Stomach (tissue), 4 donors: ENCODE measurements at regions not wholly inside any gene's neighbourhood (a gene's known extent, or its start where the extent isn't known, plus 50 kb on each side); places are given as distances from the start of the nearest gene placed in this dataset.

Experiments used
- EP300 ChIP-seq: sonication (generic); formaldehyde crosslinking; IDR thresholded peaks from one replicate; pipeline ENCODE4 v1.6.1; 2017; ENCODE audit warnings: antibody characterized with exemption
- POLR2A ChIP-seq, 4 donors: fragments of 450-650 bp; IDR thresholded peaks; one replicate each; pipeline ENCODE4 v1.6.1; 2016; ENCODE audit warnings: antibody characterized with exemption in 4 of 4, control low read depth in 2 of 4, mild to moderate bottlenecking in 1 of 4, moderate library complexity in 1 of 4
- POLR2AphosphoS5 ChIP-seq, 3 donors: sonication (generic); formaldehyde crosslinking; IDR thresholded peaks; one replicate each; pipeline ENCODE4 v1.6.1; 2016; ENCODE audit warnings: antibody characterized with exemption in 3 of 3
- TF ChIP-seq, protein P1 (sequence below), 7 experiments: fragments of 450-650 bp in 4 of 7; fragments of 200-600 bp in 3 of 7; sonication (generic) in 3 of 7; IDR thresholded peaks; one replicate each; pipeline ENCODE4 v1.5.1; 2016 to 2019; ENCODE audit warnings: antibody characterized with exemption in 7 of 7, control low read depth in 2 of 7, mild to moderate bottlenecking in 1 of 7

DNA sequence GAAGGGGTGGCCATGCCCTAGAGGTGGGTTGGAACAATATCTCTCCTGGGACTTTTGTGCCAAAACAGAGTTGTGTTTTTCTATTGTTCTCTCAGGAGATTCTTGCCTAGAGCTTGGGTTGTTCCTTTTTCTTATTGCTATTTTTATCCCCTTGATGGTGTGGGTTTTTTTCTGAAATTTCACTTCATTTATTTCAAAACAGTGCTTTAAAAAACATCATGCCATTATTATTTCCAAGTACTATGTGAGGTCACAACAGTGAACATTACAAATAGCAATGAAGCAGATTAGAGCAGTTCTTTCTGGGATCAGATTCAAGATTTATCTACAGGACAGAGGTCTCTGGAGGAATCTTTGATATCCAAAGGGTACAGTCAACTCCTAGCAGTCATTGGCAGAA lies 76.6 kb downstream of the ACTBL2 start:
- TF ChIP-seq, protein P1, sequence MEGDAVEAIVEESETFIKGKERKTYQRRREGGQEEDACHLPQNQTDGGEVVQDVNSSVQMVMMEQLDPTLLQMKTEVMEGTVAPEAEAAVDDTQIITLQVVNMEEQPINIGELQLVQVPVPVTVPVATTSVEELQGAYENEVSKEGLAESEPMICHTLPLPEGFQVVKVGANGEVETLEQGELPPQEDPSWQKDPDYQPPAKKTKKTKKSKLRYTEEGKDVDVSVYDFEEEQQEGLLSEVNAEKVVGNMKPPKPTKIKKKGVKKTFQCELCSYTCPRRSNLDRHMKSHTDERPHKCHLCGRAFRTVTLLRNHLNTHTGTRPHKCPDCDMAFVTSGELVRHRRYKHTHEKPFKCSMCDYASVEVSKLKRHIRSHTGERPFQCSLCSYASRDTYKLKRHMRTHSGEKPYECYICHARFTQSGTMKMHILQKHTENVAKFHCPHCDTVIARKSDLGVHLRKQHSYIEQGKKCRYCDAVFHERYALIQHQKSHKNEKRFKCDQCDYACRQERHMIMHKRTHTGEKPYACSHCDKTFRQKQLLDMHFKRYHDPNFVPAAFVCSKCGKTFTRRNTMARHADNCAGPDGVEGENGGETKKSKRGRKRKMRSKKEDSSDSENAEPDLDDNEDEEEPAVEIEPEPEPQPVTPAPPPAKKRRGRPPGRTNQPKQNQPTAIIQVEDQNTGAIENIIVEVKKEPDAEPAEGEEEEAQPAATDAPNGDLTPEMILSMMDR (IDR thresholded peaks at IDR 0.05): no peak
- TF ChIP-seq POLR2AphosphoS5 (IDR thresholded peaks at IDR 0.05): no peak
- TF ChIP-seq POLR2A (IDR thresholded peaks at IDR 0.05): no peak
- TF ChIP-seq EP300: no peak
